IPS-20b (cell line): ENCODE measurements at regions not wholly inside any gene's neighbourhood (a gene's known extent, or its start where the extent isn't known, plus 50 kb on each side); places are given as distances from the start of the nearest gene placed in this dataset.

Source experiments
- H3K27ac ChIP-seq: one replicate; pipeline ENCODE4 v1.5.1; 2013; ENCODE audit warnings: low read length
- H3K27me3 ChIP-seq: 2 replicates; pipeline ENCODE4 v1.6.1; 2013; ENCODE audit warnings: mild to moderate bottlenecking, low read length, inconsistent platforms; ENCODE audit not compliant: insufficient read depth
- H3K36me3 ChIP-seq: 2 replicates; pipeline ENCODE4 v1.6.1; 2013; ENCODE audit warnings: low read depth, mild to moderate bottlenecking, inconsistent platforms, low read length, moderate library complexity; ENCODE audit not compliant: insufficient read depth
- H3K4me1 ChIP-seq: 2 replicates; pipeline ENCODE4 v1.6.1; 2013; ENCODE audit warnings: mild to moderate bottlenecking, control low read depth, inconsistent platforms, low read length, moderate library complexity; ENCODE audit not compliant: insufficient read depth
- H3K4me3 ChIP-seq: 2 replicates; pipeline ENCODE4 v1.5.1; 2013; ENCODE audit warnings: mild to moderate bottlenecking, low read length, inconsistent platforms
- H3K9ac ChIP-seq: 2 replicates; pipeline ENCODE4 v1.6.1; 2013; ENCODE audit warnings: low read depth, mild to moderate bottlenecking, inconsistent platforms, low read length, moderate library complexity
- H3K9me3 ChIP-seq: 2 replicates; pipeline ENCODE4 v1.6.1; 2013; ENCODE audit warnings: mild to moderate bottlenecking, low read depth, low read length, inconsistent platforms; ENCODE audit not compliant: insufficient read depth

GRCh38 chrY:8564421-8564820, 772.8 kb upstream of the TSPY4 start:
- Histone ChIP-seq H3K27me3 (no peaks in the 10 kb centered on the region), H3K9me3 (peaks cover 10% of the 10 kb centered on the region), H3K4me3 (no peak overlapping the region), H3K4me1 (no peaks in the 10 kb centered on the region), H3K27ac (no peak overlapping the region), H3K36me3 (no peaks in the 10 kb centered on the region), H3K9ac (no peak overlapping the region)

GRCh38 chrY:8566198-8566597, 771.1 kb upstream of the TSPY4 start:
- Histone ChIP-seq H3K27me3 (no peaks in the 10 kb centered on the region), H3K27ac (no peak overlapping the region), H3K4me3 (no peak overlapping the region), H3K36me3 (no peaks in the 10 kb centered on the region), H3K9ac (no peak overlapping the region), H3K9me3 (peaks cover 9% of the 10 kb centered on the region), H3K4me1 (no peaks in the 10 kb centered on the region)

GRCh38 chrY:8570384-8570783, 766.9 kb upstream of the TSPY4 start:
- Histone ChIP-seq H3K27ac (no peak overlapping the region), H3K9ac (no peak overlapping the region), H3K27me3 (no peaks in the 10 kb centered on the region), H3K36me3 (no peaks in the 10 kb centered on the region), H3K4me1 (no peaks in the 10 kb centered on the region), H3K9me3 (peaks cover 22% of the 10 kb centered on the region), H3K4me3 (no peak overlapping the region)

- Histone ChIP-seq H3K9me3 (peaks cover 34% of the 10 kb centered on the region), H3K4me1 (no peaks in the 10 kb centered on the region), H3K9ac (no peak overlapping the region), H3K27ac (no peak overlapping the region), H3K4me3 (no peak overlapping the region), H3K36me3 (no peaks in the 10 kb centered on the region), H3K27me3 (no peaks in the 10 kb centered on the region)
These were observed 764.3 kb upstream of the TSPY4 start for GRCh38 chrY:8572916-8573315.

GRCh38 chrY:8582277-8582850, 754.9 kb upstream of the TSPY4 start:
- Histone ChIP-seq H3K9me3 (peaks cover 32% of the 10 kb centered on the region), H3K4me1 (no peaks in the 10 kb centered on the region), H3K9ac (no peak overlapping the region), H3K27ac (no peak overlapping the region), H3K4me3 (no peak overlapping the region), H3K36me3 (no peaks in the 10 kb centered on the region), H3K27me3 (no peaks in the 10 kb centered on the region)

- Histone ChIP-seq H3K9ac (no peak overlapping the region), H3K4me1 (no peaks in the 10 kb centered on the region), H3K27me3 (no peaks in the 10 kb centered on the region), H3K36me3 (no peaks in the 10 kb centered on the region), H3K27ac (no peak overlapping the region), H3K4me3 (no peak overlapping the region), H3K9me3 (peaks cover 34% of the 10 kb centered on the region)
These were observed 754.1 kb upstream of the TSPY4 start for GRCh38 chrY:8583191-8583590.

- no peaks in the 10 kb centered on the region for H3K4me1 ChIP-seq
- H3K9ac ChIP-seq: no peak overlapping the region
- H3K27ac ChIP-seq: no peak overlapping the region
- H3K27me3 ChIP-seq: no peaks in the 10 kb centered on the region
- H3K9me3 ChIP-seq: peaks cover 37% of the 10 kb centered on the region
- no peaks in the 10 kb centered on the region for H3K36me3 ChIP-seq
- no peak overlapping the region for H3K4me3 ChIP-seq
These were observed 746.6 kb upstream of the TSPY4 start for GRCh38 chrY:8590641-8591040.

- Histone ChIP-seq H3K9ac (no peak overlapping the region), H3K9me3 (peaks cover 44% of the 10 kb centered on the region), H3K27me3 (no peaks in the 10 kb centered on the region), H3K36me3 (no peaks in the 10 kb centered on the region), H3K27ac (no peak overlapping the region), H3K4me1 (no peaks in the 10 kb centered on the region), H3K4me3 (no peak overlapping the region)
These were observed 745.3 kb upstream of the TSPY4 start for GRCh38 chrY:8591821-8592516.

GRCh38 chrY:8594657-8595056, 742.6 kb upstream of the TSPY4 start:
- Histone ChIP-seq H3K27me3 (no peaks in the 10 kb centered on the region), H3K27ac (no peak overlapping the region), H3K36me3 (no peaks in the 10 kb centered on the region), H3K9ac (no peak overlapping the region), H3K4me3 (no peak overlapping the region), H3K4me1 (no peaks in the 10 kb centered on the region), H3K9me3 (peaks cover 41% of the 10 kb centered on the region)

GRCh38 chrY:8599141-8599540, 738.1 kb upstream of the TSPY4 start:
- Histone ChIP-seq H3K9ac (no peak overlapping the region), H3K27me3 (no peaks in the 10 kb centered on the region), H3K4me3 (no peak overlapping the region), H3K36me3 (no peaks in the 10 kb centered on the region), H3K9me3 (peaks cover 32% of the 10 kb centered on the region), H3K4me1 (no peaks in the 10 kb centered on the region), H3K27ac (no peak overlapping the region)

- no peak overlapping the region for H3K4me3 ChIP-seq
- no peak overlapping the region for H3K27ac ChIP-seq
- H3K9me3 ChIP-seq: peaks cover 27% of the 10 kb centered on the region; the same call in 1 of the 2 replicates
- H3K36me3 ChIP-seq: no peaks in the 10 kb centered on the region
- no peaks in the 10 kb centered on the region for H3K4me1 ChIP-seq
- H3K9ac ChIP-seq: no peak overlapping the region
- H3K27me3 ChIP-seq: no peaks in the 10 kb centered on the region
These were observed 726.6 kb upstream of the TSPY4 start for GRCh38 chrY:8610620-8611019.

GRCh38 chrY:8611815-8612214, 725.4 kb upstream of the TSPY4 start:
- Histone ChIP-seq H3K36me3 (no peaks in the 10 kb centered on the region), H3K4me3 (no peak overlapping the region), H3K4me1 (no peaks in the 10 kb centered on the region), H3K9ac (no peak overlapping the region), H3K27me3 (no peaks in the 10 kb centered on the region), H3K27ac (no peak overlapping the region), H3K9me3 (peaks cover 25% of the 10 kb centered on the region; the same call in 1 of the 2 replicates)
